Adrenal gland (tissue), 9 donors: ENCODE measurements at regions not wholly inside any gene's neighbourhood (a gene's known extent, or its start where the extent isn't known, plus 50 kb on each side); places are given as distances from the start of the nearest gene placed in this dataset.

ENCODE experiments used
- DNase-seq, 7 donors: peaks; one replicate each; pipeline ENCODE4 v3.0.0-alpha.2; 2019 to 2020
- H3K27ac ChIP-seq, 5 donors: fragments of 200-600 bp; sonication (generic) in 4 of 5; 1 replicate in 3 of 5; 2 replicates in 2 of 5; pipeline versions ENCODE4 v1.5.1 to v1.8.0; 2016 to 2020; ENCODE audit warnings: mild to moderate bottlenecking in 1 of 5
- H3K27me3 ChIP-seq: fragments of 200-600 bp; 2 replicates; pipeline ENCODE4 v1.8.0; 2021
- H3K36me3 ChIP-seq, 2 donors: fragments of 200-600 bp; replicated peaks in 1 of 2; 1 replicate in 1 of 2; 2 replicates in 1 of 2; pipeline versions ENCODE4 v1.5.1 to v1.8.0; 2018 to 2022
- H3K4me1 ChIP-seq, 2 donors: fragments of 200-600 bp; replicated peaks in 1 of 2; 1 replicate in 1 of 2; 2 replicates in 1 of 2; pipeline versions ENCODE4 v1.5.1 to v1.8.0; 2018 to 2021
- H3K4me3 ChIP-seq, 4 donors: fragments of 200-600 bp; sonication (generic) in 3 of 4; one replicate each; pipeline ENCODE4 v1.5.1; 2016 to 2018
- H3K9me3 ChIP-seq, 3 donors: fragments of 200-600 bp; sonication (generic) in 1 of 3; replicated peaks in 1 of 3; 1 replicate in 2 of 3; 2 replicates in 1 of 3; pipeline versions ENCODE4 v1.5.1 to v1.8.0; 2016 to 2021
- POLR2A ChIP-seq, 2 donors: fragments of 450-650 bp; IDR thresholded peaks; one replicate each; pipeline ENCODE4 v1.6.1; 2017; ENCODE audit warnings: antibody characterized with exemption in 2 of 2, mild to moderate bottlenecking in 2 of 2, moderate library complexity in 1 of 2
- WGBS, 4 donors: extraction: QIAGEN DNeasy Blood & Tissue Kit in 2 of 4; methylation state at CpG; one replicate each; pipeline versions ENCODE4 v1.1.5 to v1.1.7; 2013 to 2017; 5-methylcytosine and 5-hydroxymethylcytosine counted together
- intact Hi-C, 2 donors: fragments of 100-400 bp; cut with DNase I; formaldehyde crosslinking; loops; one replicate each; pipeline versions ENCODE4 v1.14.1 to v1.15.0; 2022 to 2023
- TF ChIP-seq, protein P1 (sequence below), 6 experiments: fragments of 450-650 bp in 4 of 6; fragments of 200-600 bp in 2 of 6; sonication (generic) in 1 of 6; IDR thresholded peaks; 1 replicate in 5 of 6; 2 replicates in 1 of 6; pipeline versions ENCODE4 v1.5.1 to v1.8.0; 2016 to 2021; ENCODE audit warnings: antibody characterized with exemption in 6 of 6, mild to moderate bottlenecking in 2 of 6, moderate library complexity in 1 of 6
- donor health status: healthy with polysubstance abuse.
- donor health status: Bipolar disorder and iron deficiency.
- donor health status: DM: yes; HTN: yes; CAD: no.
- donor health status: DM: no; HTN: no; CAD: no.
- donor health status: DM: no; HTN: no; CAD: no.

DNA sequence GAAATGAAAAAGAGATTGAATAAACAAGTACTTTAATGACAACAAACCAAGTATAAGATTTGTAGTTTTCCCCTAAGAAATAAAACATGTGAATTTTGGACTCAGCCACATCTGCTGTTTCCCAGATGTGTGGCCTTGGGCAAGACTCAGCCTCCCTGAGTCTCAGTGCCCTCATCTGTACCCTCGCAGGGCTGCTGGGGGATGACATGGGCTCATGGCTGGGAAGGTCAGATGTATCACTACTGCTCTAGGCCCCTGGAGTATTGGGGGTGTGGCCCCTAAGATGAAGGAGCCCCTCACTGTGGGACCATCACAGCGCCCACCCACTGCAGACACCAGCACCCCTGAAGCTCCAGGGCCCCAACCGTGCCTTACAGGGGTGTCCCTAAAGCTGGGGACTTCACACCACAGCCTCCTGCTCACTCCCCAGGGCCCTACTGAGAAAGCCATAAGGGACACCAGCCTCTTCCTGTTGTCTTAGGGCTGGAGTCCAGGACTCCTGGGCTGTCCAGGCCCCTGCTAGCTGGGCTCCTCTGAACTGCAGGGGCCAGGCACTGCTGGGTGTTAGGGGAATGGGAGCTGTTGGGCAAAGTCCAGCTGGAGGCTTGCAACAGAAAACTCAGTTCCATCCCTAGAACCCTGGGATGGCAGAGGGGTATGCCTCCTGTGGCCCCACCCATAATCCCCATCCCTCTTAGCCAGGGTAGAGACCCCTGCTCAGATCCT is 104.0 kb upstream of the WNT4 start:
- TF ChIP-seq POLR2A (IDR thresholded peaks at IDR 0.05), result no peak
- TF ChIP-seq, protein P1, sequence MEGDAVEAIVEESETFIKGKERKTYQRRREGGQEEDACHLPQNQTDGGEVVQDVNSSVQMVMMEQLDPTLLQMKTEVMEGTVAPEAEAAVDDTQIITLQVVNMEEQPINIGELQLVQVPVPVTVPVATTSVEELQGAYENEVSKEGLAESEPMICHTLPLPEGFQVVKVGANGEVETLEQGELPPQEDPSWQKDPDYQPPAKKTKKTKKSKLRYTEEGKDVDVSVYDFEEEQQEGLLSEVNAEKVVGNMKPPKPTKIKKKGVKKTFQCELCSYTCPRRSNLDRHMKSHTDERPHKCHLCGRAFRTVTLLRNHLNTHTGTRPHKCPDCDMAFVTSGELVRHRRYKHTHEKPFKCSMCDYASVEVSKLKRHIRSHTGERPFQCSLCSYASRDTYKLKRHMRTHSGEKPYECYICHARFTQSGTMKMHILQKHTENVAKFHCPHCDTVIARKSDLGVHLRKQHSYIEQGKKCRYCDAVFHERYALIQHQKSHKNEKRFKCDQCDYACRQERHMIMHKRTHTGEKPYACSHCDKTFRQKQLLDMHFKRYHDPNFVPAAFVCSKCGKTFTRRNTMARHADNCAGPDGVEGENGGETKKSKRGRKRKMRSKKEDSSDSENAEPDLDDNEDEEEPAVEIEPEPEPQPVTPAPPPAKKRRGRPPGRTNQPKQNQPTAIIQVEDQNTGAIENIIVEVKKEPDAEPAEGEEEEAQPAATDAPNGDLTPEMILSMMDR (IDR thresholded peaks at IDR 0.05), result no peak
- no peak for DNase-seq
- 82 to 97% (median 86%) methylated on average over 1 to 3 of the region's 3 CpGs for WGBS, 4 donors
- Histone ChIP-seq H3K36me3 (no peaks in the 10 kb centered on the region), H3K27me3 (no peaks in the 10 kb centered on the region), H3K4me3 (no peak overlapping the region), H3K27ac (no peak overlapping the region), H3K9me3 (no peaks in the 10 kb centered on the region), H3K4me1 (no peaks in the 10 kb centered on the region)
- intact Hi-C loops, result no loop called here

- no peaks in the 10 kb centered on the region for H3K36me3 ChIP-seq
- intact Hi-C loops, result no loop called here
- H3K4me1 ChIP-seq, result no peaks in the 10 kb centered on the region
- DNase-seq, result no peak
- 76 to 82% (median 79%) methylated on average over 9 to 18 of the region's 18 CpGs for WGBS, 4 donors
- no peak overlapping the region for H3K4me3 ChIP-seq
- TF ChIP-seq, protein P1 (IDR thresholded peaks at IDR 0.05), result no peak
- no peak for TF ChIP-seq POLR2A (IDR thresholded peaks at IDR 0.05)
- H3K27ac ChIP-seq, result no peak overlapping the region
- H3K9me3 ChIP-seq, result no peaks in the 10 kb centered on the region
- no peaks in the 10 kb centered on the region for H3K27me3 ChIP-seq
Measured at GRCh38 chr1:22247527-22248245, 104.8 kb upstream of the WNT4 start.

DNA sequence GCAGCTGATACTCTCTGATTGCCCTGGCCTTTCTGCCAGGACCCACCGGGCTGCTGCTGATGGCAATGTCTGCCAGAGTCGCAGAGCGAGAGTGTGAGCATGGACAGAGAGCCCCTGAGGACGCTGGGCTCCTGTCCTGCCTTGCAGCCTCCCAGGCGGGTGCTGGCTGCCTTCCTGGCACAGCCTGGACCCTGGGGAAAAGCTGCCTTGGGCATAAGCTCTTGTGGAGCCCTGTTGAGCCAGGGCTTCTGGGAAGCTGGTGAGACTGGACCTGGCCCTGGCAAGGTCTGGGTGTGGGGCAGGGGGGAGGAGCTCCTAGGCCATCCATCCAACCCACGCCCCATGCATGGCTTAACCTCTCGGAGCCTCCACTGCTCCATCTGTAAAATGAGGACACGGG is 105.8 kb upstream of the WNT4 start:
- WGBS, 4 donors, result 83 to 89% (median 85%) methylated on average over 3 to 8 of the region's 8 CpGs
- TF ChIP-seq POLR2A (IDR thresholded peaks at IDR 0.05), result no peak
- TF ChIP-seq, protein P1 (IDR thresholded peaks at IDR 0.05), result no peak
- Histone ChIP-seq H3K27ac (no peak overlapping the region), H3K27me3 (no peaks in the 10 kb centered on the region), H3K36me3 (no peaks in the 10 kb centered on the region), H3K4me1 (no peaks in the 10 kb centered on the region), H3K9me3 (no peaks in the 10 kb centered on the region), H3K4me3 (no peak overlapping the region)
- intact Hi-C loops, result no loop called here
- no peak for DNase-seq

- Histone ChIP-seq H3K36me3 (no peaks in the 10 kb centered on the region), H3K27ac (no peak overlapping the region), H3K9me3 (no peaks in the 10 kb centered on the region), H3K27me3 (no peaks in the 10 kb centered on the region), H3K4me3 (no peak overlapping the region), H3K4me1 (no peaks in the 10 kb centered on the region)
- no peak for TF ChIP-seq POLR2A (IDR thresholded peaks at IDR 0.05)
- TF ChIP-seq, protein P1 (IDR thresholded peaks at IDR 0.05), result no peak
- intact Hi-C loops, result no loop called here
- DNase-seq, result no peak
- 79 to 82% (median 80%) methylated on average over 10 to 11 of the region's 11 CpGs for WGBS, 4 donors
Measured at GRCh38 chr1:22249928-22250680, 107.2 kb upstream of the WNT4 start.
